GM19099 (cell line): ENCODE measurements at regions not wholly inside any gene's neighbourhood (a gene's known extent, or its start where the extent isn't known, plus 50 kb on each side); places are given as distances from the start of the nearest gene placed in this dataset.

ENCODE experiments used
- POLR2A ChIP-seq: IDR thresholded peaks from 3 replicates; pipeline ENCODE4 v1.6.1; 2011; ENCODE audit warnings: low read depth; ENCODE audit not compliant: insufficient read length; ENCODE audit errors: extremely low read depth

DNA sequence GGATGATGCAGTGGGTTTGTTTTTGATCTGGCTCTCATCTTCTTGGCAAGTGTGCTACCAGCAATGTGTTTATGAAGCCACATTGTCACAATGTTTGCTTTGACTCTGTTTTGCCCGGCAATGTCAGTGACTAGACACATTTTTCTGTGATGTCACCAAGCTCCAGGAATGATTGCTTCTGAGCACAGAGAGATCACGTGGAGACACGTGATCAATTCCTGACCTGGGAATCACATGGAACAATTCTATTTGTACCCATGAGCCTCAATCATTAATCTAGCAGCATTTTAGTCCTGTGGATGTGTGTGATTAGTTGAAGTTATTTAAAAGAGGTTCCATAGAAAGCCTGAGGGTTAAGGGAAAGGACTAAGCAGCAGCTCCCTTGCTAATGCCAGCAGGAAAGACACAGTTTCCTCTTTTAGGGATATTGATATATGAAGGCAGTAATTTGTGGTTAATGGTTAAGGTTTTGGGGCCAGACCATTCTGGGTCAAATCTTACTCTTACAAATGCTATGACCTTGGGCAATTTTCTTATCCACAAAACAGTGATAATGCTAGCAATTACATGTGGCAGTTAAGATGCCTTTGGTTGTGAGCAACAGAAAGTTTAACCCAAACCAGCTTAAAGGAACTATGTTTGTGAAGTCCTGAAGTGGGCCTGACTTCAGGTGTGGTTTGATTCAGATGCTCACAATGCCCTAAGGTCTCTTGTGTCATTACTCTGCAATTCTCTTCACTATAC, 59.0 kb downstream of the FASLG start:
- no peak for TF ChIP-seq POLR2A

GRCh38 chr1:172719066-172719627, 60.2 kb downstream of the FASLG start:
- TF ChIP-seq POLR2A, result no peak

DNA sequence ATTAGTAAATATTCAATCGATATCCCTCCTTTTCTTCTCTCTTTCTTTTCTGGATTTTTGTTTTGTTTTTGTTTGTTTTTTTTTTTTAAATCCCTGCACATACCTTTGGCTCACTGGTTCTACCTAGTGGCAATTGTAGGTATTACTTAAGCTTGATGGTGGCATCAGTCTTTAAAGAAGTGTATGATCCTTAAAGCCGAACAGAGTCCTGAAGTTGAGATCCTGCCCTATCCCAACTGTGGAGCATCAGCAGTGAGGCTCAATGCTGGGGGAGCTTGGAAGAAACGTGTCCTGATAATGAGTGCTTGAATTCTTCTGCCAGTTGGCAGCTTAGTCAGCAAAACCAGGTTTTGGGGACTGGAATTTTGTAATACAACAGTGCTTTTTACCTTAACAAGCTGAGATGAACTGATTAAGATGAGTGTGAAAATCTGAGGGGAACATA, 60.8 kb downstream of the FASLG start:
- TF ChIP-seq POLR2A, result no peak

DNA sequence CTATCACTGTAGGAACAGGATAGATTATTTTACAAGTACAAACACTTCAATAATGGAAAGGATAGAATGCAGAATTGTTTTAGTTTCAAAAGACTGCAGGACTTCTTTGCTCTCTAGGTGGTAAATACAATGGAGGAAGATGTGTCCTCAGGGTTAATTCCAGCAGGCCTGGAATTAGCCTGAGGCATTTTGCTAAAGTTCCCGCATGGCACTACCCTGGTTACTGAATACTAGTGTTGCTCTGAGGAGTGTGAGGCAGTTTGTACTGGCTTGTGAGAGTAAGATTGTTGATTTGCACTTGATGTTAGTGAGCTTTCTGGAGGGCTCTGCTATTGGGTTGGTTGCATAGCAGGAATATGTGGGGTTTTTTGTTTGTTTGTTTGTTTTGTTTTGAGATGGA, 61.4 kb downstream of the FASLG start:
- TF ChIP-seq POLR2A, result no peak

DNA sequence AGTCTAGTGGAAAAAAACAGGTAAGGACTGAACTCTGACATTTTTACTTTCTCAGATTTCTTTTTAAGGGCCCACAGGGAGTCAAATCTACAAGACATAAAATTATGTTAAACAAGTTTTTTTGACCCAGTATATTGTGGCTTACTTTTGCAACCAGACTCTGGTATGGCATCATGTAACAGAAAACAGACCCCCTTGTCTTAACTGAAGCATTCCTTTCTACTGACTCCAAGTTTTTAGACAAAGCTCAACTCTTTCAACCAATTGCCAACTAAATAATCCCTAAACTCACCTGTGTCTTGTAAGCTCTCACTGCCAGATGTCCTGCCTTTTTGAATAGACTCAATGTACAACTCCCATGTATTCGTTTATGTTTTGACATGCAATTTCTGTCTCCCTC, 64.3 kb downstream of the FASLG start:
- no peak for TF ChIP-seq POLR2A

GRCh38 chr1:172724232-172724631, 65.3 kb downstream of the FASLG start:
- TF ChIP-seq POLR2A, result no peak

DNA sequence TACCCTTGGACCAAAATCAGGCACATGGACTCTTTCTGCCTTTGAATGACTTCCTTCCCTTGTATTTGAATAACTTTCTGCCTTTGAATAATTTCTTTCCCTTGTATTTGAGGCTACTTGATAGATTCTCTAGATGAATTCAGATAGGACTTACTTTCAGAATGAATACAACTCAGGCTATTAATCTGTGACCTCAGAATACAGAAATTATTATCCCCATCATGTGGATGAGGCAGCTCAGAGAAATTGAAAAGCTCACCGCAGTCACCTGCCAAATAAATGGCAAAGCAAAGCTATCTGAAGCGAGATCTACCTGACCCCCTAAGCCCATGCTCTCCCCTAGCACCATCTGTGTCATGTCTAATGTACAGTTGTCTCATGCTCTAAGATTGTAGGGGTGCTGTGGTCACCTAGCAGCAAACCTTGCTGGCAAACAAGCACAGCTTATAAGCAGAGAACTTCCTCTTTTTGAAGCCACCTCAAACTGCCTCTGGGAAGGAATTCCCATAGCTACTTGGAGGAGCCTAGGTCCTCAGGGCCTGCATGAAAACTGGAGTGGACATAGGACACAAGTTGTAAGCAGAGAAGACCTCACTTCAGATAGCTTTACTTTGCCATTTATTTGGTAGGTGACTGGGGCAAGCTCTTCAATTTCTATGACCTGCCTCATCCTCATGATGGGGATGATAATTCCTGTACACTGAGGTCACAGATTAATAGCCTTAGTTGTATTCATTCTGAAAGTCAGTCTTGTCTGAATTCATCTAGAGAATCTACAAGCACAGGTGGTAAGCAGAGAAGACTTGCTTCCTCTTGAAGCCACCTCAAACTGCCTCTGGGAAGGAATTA, 66.1 kb downstream of the FASLG start:
- no peak for TF ChIP-seq POLR2A

GRCh38 chr1:172726740-172727139, 67.8 kb downstream of the FASLG start:
- no peak for TF ChIP-seq POLR2A

GRCh38 chr1:172727275-172727857, 68.5 kb downstream of the FASLG start:
- no peak for TF ChIP-seq POLR2A

GRCh38 chr1:172727956-172728603, 69.2 kb downstream of the FASLG start:
- TF ChIP-seq POLR2A, result no peak

DNA sequence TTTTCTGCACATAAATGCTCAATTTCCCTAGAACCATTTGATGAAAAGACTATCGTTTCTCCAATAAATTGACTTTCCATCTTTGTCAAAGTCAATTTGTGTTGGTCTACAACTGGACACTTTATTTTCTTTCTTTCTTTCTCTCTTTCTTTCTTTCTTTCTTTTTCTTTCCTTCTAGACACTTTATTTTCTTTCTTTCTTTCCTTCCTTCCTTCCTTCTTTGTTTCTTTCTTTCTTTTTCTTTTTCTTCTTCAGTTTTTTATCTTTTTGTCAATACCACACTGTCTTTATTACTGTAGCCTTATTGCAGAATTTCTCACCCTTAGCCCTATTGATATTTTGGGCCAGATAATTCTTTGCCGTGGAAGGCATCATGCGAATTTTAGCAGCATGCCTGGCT, 73.5 kb downstream of the FASLG start:
- no peak for TF ChIP-seq POLR2A

DNA sequence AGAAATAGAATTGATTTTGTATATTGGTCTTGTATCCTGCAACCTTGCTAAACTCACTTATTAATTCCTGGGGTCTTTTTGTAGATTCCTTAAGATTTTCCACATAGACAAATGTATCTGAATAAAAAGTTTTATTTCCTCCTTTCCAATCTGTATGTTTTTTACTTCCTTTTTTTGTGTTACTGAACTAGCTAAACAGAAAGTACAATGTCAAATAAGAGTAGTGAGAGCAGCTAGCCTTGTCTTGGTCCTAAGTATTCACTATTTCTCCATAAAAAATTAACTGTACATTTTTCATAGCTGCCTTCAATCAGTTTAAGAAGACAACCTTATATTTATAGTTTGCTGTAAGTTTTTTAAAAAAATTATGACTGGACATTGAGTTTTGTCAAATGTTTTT, 74.9 kb downstream of the FASLG start:
- no peak for TF ChIP-seq POLR2A

- TF ChIP-seq POLR2A, result no peak
Measured at GRCh38 chr1:172738389-172738788, 79.5 kb downstream of the FASLG start.

DNA sequence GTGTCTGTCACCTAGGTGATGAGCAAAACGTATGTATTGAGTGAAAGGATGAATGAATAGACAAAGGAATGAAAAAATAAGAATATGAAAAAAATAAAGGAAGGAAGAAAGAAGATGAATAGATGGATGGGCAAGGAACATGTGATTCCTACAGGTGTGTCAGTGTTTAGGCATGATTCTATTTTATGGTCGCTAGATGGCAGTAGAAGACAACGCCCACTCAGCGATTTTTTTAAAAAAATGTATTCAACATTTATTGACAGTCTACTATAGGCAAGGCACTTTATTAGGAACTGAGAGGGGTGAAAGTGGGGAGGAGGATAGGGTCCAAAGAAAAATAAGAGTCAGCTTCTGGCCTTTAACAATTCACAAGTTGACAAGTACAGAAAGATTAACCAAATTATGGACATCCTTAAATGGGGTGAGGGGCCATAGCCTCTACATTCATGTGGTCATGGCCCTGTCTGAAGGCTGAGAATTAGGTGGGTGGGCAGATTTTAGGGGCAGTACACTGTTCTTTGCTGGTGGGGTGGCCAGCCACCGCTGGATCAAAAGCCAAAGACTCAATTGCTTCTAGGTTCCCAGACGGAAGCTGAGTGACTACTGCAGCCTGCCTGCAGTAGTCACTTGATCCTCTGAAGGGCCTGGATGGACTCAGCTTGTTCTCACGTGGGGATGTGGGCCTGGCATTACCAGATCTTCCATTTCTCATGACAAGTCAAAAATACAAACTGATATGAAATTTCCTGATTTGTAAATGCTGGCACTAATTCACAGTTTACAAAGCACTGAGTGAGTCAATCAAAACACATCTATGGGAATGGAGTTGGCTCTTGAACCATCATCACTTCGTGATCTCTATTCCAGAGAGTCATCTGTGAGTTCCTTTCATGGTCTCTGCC, 83.9 kb downstream of the FASLG start:
- no peak for TF ChIP-seq POLR2A
